GM20000 (cell line): ENCODE measurements at regions not wholly inside any gene's neighbourhood (a gene's known extent, or its start where the extent isn't known, plus 50 kb on each side); places are given as distances from the start of the nearest gene placed in this dataset.

Experiments
- DNase-seq: peaks from one replicate; pipeline ENCODE4 v3.0.0; 2012; ENCODE audit warnings: low spot score
- TF ChIP-seq, protein P1 (sequence below): IDR thresholded peaks from 2 replicates; pipeline ENCODE4 v1.5.1; 2012; ENCODE audit warnings: mild to moderate bottlenecking, control low read depth; ENCODE audit errors: extremely low read depth, missing control alignments

DNA sequence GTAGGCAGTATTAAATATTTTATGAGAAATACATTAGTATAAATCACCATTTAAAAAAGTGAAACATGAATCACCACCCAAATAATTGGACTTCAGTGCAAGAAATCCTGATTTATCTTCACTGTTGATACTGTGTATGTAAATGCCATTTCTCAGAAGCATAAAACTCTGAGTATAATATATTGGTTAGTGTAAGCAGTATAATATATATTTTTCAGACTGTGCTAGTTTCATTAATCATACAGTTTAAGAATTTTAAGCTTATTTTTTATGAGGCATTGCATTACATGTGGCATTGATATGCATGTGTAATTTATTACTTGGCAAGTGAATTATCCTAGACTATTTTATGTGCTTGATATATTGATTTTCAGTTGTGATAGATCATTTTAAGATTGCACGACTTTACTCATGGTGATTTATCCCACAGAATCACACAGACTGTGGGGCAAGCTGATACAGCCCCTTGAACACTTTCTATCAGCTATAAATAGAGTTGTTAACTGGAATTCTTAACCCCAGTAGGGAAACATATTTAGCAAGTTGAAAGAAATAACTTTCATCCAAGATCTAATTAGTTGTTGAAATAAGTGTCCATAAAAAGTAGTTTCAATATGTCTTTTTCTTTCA, 403.5 kb downstream of the RPL10L start:
- TF ChIP-seq, protein P1, sequence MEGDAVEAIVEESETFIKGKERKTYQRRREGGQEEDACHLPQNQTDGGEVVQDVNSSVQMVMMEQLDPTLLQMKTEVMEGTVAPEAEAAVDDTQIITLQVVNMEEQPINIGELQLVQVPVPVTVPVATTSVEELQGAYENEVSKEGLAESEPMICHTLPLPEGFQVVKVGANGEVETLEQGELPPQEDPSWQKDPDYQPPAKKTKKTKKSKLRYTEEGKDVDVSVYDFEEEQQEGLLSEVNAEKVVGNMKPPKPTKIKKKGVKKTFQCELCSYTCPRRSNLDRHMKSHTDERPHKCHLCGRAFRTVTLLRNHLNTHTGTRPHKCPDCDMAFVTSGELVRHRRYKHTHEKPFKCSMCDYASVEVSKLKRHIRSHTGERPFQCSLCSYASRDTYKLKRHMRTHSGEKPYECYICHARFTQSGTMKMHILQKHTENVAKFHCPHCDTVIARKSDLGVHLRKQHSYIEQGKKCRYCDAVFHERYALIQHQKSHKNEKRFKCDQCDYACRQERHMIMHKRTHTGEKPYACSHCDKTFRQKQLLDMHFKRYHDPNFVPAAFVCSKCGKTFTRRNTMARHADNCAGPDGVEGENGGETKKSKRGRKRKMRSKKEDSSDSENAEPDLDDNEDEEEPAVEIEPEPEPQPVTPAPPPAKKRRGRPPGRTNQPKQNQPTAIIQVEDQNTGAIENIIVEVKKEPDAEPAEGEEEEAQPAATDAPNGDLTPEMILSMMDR = no peak

DNA sequence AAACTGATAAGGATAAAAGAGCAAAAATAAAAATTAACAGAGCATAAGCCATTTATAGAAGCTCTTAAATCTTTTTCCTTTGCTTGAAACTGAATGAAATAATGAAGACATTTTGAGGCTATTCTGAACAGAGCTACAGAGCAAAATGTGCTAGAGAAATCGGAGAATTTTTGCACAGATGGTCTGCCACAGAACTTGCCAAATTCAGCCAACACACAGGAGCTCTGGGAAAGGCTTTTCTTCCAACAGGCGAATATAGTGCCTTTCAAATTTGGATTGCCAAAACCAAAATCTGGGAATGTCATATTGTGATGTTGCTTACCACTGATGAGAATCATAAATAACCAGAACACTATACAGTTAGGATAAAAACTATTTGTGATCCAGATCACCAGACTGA, 406.3 kb downstream of the RPL10L start:
- DNase-seq = no peak
- TF ChIP-seq, protein P1 = no peak

More for the DNA sequence above, 403.5 kb downstream of the RPL10L start:
- DNase-seq = no peak

DNA sequence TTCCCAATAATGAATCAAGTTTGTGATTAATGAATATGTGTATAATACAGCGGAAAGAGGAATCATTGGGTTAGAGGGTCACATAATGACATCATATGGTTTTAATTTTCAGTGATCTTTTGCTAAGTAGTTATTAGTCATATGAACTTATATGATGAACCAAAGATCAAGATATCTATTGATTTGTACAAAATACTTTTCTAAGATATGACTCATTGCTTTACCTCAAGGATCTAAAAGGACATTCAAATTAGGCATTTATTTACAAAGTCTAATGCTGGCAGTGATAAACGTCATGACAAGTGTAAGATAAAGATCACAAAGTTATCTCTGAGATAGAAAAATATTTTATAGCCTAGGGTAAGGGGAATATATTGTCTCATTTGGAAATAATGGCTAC, 417.8 kb downstream of the RPL10L start:
- DNase-seq = no peak
- TF ChIP-seq, protein P1 = no peak

GRCh38 chr14:46230540-46230939, 421.0 kb downstream of the RPL10L start:
- TF ChIP-seq, protein P1 = no peak
- no peak for DNase-seq

- TF ChIP-seq, protein P1 = no peak
- no peak for DNase-seq
Measured at GRCh38 chr14:46215801-46216200, 435.8 kb downstream of the RPL10L start.

DNA sequence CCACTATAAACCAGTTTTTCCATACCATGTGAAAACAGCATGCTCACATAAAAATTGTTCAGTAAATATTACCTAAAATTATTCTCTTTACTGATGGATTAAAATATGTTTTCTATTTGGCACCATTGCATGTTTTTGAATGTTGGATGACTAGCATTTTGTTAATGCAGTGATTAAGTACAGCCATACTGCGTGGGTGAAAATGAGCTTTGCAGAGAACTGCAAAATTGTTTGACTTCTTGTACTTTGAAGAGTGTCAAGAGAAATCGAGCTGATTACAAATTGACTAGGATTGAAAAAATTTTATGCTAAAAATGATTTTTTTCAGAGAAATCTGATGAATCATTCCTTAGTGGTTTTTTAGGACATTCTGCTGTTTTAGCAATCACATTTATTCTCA, 452.9 kb downstream of the RPL10L start:
- TF ChIP-seq, protein P1 = no peak
- no peak for DNase-seq

DNA sequence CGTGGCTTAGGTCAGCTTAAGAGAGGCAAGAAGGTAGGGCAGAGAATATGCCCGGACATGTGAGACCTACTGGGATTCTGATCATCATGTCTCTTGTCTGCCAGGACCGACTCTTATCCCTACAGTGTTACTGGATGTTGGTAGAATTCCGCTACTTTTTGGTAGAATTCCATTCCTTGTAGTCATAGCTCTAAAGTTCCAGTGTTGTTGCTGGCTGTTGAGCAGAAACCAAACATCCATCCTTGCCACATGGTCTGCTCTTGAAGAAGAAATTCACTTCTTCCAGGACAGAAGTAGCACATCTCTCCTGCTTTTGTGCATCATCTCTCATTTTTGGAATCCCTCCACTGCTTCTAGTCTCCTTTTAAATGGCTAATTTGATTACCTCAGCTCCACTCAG, 453.7 kb downstream of the RPL10L start:
- DNase-seq = no peak
- TF ChIP-seq, protein P1 = no peak
